ENCODE measurements at regions not wholly inside any gene's neighbourhood (a gene's known extent, or its start where the extent isn't known, plus 50 kb on each side); places are given as distances from the start of the nearest gene placed in this dataset.

DNA sequence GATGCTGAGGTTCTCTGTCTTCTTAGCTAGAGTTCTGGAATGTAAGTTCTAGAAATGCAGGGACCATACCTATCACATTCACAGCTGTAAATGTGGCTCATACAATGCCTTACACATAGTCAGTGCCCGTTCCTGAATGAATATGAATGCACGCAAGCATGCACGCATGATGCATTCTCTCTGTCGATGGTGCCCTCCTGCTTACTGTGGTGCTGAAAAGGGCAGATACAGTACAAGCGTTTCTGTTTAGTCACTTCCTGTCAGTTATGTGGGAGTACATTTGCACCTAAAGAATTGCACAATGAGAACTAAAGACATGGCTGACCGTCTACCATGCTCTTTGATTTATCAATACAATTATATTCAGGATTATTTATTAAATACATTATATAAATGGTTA is 152.2 kb upstream of the SOX4 start:
- TF ChIP-seq, protein P1, sequence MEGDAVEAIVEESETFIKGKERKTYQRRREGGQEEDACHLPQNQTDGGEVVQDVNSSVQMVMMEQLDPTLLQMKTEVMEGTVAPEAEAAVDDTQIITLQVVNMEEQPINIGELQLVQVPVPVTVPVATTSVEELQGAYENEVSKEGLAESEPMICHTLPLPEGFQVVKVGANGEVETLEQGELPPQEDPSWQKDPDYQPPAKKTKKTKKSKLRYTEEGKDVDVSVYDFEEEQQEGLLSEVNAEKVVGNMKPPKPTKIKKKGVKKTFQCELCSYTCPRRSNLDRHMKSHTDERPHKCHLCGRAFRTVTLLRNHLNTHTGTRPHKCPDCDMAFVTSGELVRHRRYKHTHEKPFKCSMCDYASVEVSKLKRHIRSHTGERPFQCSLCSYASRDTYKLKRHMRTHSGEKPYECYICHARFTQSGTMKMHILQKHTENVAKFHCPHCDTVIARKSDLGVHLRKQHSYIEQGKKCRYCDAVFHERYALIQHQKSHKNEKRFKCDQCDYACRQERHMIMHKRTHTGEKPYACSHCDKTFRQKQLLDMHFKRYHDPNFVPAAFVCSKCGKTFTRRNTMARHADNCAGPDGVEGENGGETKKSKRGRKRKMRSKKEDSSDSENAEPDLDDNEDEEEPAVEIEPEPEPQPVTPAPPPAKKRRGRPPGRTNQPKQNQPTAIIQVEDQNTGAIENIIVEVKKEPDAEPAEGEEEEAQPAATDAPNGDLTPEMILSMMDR (IDR thresholded peaks at IDR 0.05; ENCODE audit: borderline replicate concordance, extremely low read depth, low read length, poor library complexity, severe bottlenecking), result no peak
- TF ChIP-seq EZH2 (IDR thresholded peaks at IDR 0.05; ENCODE audit: borderline replicate concordance, low read depth, low read length, severe bottlenecking), result no peak

All from DND-41 (cell line).